GM21723 (cell line): ENCODE measurements at regions not wholly inside any gene's neighbourhood (a gene's known extent, or its start where the extent isn't known, plus 50 kb on each side); places are given as distances from the start of the nearest gene placed in this dataset.
A peak's percentile ranks its signal among the peaks of the same experiment; 100 is the strongest.
"Not testable (repeated sequence)": the region's sequence is repeated elsewhere in the genome, so short reads cannot be mapped to it uniquely, and the experiment has no call there.

Experiments
- ATAC-seq: cut with Tn5 transposase; IDR thresholded peaks from one replicate; pipeline ENCODE4 v1.9.1; 2021; ENCODE audit warnings: mild to moderate bottlenecking, moderate library complexity; ENCODE audit not compliant: unreplicated experiment

DNA sequence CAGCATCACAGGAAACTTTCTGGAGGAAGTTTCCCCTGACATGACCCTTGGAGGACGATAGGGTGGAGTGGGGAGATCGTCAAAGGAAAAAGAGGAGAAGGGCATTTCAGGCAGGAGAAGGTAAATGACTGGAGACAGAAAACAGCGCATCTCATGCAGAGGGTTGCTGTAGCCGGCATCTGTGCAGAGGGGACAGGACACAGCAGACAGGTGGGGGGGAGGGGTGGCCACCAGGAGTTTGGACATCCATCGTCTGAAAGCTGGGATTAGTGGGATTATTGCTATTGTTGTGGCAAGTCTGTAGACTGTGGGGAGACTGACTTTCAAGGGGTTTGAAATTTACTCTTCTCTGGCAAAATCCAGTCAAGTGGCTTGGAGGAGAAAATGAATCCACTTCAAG, 463.9 kb downstream of the OMA1 start:
- no peak for ATAC-seq

DNA sequence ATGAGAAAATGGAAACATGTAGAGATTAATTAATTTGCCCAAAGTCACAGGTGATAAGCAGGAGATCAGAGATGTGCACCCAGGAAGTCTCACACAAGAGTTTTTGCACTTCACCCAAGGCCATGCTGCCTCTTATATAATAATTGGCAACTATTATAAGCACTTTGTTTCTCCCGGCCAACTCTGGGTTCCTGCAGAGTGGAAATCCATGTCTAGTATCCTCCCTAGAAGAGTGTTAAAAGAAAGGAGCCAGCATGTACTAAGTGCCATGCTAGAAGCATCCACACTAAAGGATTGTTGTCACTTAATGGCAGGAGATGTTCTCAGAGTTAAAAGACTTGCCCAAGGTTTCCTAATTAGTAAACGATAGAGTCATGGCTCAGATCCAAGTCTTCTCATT, 470.3 kb downstream of the OMA1 start:
- no peak for ATAC-seq

DNA sequence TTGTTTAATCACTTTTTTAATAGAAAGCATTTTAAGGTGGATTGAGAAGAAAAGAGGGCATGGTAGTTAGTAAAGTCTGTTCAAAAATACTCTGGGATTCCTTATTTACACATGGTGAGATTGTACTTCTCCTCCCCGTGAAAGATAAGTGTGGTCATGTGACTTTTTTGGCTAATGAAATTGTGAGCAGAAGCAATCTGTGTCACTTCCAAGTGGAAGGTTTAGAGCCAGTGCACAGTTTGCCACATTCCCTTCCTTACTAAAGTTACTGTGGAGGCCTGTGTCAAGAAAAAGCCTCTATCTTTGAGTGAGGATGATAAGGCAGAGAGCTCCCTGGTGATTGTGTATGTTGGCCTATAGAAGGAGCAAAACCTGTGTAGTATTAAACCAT, 471.3 kb downstream of the OMA1 start:
- ATAC-seq = no peak

DNA sequence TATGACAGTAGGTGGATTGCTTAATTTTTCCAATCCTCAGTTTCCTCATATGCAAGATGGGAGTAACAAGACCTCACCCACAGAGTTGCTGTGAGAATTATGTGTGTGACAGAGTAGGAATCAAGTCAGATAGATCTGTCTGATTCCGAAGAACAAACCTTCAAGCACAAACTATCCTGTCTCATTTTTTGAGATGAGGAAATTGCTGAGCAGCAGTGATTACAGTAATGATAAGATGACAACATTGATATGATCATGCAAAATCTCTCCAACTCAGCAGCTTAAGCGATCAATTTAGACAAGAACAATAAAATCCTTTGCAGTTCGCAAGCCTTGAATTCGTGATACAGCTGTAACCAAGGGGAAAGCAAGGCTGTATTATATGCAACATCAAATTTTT, 474.1 kb downstream of the OMA1 start:
- ATAC-seq = no peak

DNA sequence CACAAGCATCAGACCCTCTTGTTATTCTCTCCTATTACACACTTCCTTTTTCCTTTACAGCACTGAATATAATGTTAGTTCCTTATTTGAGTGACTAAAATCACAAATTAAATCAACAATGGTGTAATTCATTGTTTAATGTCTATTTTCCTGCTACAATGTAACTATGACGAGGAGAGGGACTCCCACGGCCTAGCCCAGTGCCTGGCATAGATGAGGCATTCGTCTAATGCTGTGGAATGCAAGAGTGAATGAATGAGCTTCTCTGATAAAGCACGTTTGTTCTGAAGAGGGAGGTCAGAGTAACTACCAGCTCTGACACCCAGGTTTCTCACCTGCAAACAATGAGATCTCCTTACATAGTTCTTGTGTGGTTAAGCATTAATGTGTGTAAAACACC, 479.4 kb downstream of the OMA1 start:
- no peak for ATAC-seq

DNA sequence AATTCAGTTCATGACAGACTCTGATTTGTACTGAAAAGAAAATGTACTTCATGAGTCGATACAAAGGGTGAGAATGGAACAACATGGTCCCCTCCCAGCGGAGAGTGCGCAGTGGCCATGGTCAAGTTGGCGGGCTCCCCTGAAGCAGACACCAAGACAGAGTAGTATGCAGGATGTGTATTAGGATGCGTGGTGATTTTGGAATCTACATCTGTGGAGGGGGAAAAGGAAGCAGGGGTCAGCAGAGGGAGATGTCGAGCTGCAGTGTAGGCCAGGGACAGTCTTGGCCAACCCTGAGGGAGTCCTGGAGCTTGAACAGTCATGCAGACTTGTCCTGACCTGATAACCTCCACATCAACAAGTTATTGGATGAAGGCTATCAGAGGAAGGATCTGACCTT, 481.0 kb downstream of the OMA1 start:
- ATAC-seq = no peak

DNA sequence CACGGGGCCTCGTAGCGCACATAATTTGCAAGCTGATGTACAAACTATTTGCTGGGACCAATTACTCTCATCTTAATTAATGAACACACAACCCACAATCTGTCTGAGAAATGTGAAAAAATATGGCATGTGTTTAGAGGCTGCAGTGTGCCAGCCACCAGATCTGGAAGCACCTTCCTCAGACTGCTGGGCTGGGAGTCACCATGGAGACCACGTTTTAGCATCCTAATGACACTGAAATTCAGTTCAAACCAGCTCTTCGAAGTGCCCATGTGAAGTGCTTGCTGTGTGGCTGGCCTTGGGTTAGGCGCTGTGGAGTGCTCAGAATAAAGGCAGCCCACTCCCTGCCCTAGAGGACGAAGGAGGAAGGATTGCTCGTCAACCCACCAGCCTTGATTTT, 482.4 kb downstream of the OMA1 start:
- no peak for ATAC-seq

DNA sequence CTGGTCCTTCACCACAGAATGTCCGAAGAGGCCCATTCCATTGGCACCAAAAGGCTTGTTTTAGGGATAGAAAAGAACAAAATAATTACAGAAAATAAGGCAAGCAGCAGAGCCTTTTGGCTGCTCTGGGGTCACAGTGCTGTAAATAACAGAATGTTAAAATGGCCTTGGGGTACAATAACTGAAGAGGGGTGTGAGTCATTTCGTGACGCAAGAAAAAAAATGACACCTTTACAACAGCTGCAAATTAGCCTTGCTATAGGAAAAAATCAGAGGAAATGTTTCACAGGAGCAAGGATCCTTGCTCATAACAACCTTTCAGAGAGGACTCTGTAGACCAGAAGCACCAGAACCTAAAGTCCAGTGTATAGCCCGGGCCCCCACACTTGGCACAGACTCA, 483.4 kb downstream of the OMA1 start:
- no peak for ATAC-seq

DNA sequence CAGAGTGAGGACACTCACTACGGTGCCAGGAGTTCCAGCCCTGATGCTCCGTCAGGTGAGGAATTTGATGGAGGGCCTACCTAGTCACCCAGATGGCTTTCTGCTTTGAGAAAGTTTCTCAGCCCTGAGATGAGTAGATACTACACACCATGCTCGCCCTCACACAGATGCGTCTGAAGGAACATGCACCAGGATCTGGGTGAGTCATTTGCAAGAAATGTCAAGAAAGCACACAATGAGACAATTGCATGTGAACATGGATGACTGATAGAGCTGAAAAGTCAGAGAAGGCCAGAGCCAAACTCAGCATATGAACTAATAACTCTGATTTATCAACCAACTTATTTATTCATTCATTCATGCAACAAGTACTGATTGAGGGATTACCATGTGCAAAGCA, 483.9 kb downstream of the OMA1 start:
- no peak for ATAC-seq

DNA sequence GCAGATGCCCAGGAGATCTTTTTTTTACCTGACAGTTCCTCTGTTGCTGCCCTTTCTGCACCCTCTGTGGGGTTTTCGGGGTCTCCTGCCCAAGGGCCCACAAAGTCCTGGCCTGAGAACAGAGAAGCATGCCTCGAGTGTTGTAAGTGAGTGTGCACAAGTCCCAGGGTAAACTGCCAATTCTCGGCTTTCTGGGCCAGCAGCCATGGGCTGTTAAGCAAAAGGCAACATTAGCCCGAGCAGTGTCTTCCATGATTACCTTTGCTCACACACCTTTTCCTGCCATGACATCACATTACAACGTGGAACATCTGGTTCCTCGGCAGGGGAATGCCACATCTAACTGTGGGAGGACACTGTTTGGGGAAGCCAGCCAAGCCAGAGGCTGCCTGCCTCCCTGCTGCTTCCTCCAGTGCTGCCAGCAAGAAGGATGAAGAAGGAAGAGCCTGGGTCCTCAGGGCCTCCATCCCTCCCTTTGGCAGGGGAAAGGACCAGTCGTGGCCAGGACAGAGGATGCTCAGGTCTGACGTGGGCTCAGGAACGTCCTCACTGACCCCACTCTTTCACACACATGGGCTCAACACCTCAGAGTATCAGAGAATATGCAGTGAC, 485.9 kb downstream of the OMA1 start:
- ATAC-seq = no peak

DNA sequence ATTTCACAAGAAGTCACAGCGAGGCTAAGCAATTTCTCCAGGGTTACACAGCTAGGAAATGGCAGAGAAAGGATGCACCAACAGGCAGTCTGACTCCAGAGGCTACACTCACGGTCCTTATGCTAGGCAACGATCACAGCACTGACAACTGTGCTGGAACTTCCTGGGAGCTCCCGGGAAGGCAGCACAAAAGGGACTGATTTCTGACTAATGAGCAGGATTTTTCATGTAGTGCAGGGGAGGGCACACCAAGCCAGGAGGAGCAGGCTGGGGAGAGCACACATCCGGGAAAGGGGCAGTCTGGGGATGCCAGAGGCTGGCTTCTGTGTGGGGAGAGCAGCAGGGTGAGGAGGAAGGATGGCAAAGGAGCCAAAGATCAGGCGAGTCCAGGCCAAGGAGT, 486.7 kb downstream of the OMA1 start:
- no peak for ATAC-seq

DNA sequence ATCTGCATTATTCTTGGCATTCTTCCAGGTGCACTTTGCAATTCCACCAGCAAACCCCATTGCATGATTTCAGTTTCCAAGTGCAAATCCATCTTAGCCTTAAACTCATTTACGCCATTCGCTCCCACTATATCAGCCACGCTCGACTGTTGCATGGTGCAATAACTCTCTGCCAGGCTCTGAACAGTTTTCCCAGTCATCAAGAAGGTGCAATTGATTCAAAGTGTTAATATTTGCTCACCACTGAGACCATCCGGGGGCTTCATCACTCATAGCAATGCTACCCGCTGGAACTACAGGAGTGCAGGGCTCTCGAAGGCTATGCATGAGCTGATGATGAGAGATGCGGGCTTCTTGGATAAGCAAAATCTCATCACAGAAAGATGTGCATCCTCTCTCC, 488.2 kb downstream of the OMA1 start:
- ATAC-seq = no peak

DNA sequence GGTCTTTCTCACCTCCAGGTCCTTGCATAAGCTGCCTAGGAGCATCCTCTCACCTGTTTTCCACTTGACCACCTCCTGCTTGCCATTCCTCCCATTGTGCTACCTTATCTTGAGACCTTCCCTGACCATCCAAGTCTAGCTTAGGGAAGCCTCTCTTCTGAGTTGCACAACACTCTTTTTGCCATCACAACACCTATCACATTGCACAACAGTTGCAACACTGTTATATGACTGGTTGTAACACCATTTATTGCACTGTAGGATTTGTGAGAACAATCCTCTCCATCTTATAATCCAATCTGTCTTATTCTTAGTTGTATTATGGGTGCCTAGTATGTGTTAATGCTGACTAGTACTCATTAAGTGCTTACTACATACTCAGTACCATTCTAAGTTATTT, 488.7 kb downstream of the OMA1 start:
- ATAC-seq = no peak

DNA sequence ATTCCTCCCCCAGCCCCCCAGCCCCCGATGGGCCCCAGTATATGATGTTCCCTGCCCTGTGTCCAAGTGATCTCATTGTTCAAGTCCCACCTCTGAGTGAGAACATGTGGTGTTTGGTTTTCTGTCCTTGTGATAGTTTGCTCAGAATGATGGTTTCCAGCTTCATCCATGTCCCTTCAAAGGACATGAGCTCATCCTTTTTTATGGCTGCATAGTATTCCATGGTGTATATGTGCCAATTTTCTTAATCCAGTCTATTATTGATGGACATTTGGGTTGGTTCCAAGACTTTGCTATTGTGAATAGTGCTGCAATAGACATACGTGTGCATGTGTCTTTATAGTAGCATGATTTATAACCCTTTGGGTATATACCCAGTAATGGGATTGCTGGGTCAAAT, 495.3 kb downstream of the OMA1 start:
- ATAC-seq = not testable (repeated sequence)

DNA sequence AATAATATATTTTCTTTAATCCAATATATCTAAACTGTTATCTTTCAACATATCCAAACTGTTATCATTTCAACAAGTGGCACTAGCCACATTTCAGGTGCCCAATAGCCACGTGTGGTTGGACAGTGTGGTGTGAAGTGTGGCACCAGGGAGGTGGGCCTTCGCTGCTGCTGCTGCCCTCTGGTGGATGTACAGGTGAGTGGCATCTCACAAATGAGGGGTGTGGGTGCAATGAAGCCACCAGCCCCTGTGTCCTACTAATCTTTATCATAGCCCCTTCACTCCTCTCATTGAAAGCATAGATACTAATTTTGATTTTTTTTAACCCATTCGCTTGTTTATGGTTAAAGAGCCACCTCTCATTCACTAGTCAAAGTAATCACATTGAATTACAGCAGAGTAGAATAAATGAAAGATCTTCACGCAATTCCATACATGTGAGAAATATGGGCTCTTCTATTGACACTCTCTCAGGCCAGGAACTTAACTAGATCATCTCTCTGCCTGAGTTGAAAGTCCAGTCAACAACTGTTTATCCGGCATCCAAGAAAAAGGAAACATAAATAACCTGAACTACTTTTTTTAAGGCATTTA, 499.2 kb downstream of the OMA1 start:
- ATAC-seq = peak; percentile 72

DNA sequence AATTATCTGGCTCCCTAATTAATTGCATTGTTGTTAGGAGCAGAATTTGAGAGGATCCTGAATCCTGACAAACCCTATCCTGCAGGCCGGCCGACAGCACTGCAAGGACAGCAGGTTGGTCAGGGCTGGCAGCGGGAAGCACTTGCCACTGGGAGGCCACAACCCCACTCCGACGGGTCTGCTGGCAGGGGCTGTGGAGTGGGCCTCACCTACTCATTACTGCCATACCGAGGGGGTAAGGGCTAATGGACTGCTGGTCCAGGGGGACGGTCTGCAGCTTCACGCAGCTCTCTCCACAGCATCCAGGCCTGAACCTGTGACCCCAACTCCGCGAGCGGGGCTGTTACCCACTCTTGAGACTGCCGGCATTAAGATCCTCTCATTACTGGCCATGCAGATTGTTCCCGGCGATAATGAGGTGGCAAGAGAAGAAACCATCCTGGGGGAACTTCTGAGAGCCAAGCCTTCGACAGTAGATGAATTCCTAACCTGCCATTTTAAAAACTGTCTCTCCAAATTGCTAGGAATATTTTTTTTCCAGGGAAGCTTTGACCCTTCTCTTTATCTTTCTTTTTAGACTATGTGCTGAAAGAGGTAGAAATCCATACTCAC, 501.3 kb downstream of the OMA1 start:
- no peak for ATAC-seq

DNA sequence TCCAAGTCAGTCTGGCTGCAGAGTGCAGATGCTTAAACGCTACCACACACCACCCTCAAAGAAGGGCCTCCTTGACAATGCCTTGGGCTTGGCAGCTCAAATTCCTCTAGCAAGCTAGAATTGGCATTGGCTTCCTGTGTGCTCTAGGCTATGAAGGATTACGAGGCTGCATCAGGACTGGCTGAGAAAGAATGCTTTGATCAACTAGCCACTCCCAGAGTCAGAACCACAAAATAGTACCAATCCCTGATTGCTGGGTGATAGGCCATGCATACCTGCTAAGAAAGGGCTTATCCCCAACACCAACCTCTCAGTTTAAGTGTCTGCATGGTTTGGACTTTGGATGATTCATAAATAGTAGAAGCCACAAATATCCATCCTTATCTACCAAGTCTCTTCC, 504.9 kb downstream of the OMA1 start:
- no peak for ATAC-seq

DNA sequence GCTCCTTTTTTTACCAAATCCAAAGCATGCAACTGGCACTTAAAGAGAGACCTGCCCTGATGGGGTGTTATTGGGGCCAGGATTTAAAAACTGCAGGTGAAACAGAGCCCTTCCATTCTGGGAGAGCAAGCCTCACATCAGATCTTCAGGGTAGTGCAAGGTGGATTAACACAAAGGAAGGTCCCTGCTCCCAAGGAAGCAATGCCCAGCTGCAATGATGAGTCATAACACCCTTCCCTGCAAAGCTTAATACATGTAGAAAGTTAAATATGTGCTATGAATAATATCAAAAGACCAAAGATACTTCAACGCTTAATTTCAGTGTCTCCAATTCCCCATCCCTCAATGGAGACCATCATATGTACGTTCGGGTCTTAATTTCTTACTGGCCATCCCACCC, 508.0 kb downstream of the OMA1 start:
- ATAC-seq = no peak

DNA sequence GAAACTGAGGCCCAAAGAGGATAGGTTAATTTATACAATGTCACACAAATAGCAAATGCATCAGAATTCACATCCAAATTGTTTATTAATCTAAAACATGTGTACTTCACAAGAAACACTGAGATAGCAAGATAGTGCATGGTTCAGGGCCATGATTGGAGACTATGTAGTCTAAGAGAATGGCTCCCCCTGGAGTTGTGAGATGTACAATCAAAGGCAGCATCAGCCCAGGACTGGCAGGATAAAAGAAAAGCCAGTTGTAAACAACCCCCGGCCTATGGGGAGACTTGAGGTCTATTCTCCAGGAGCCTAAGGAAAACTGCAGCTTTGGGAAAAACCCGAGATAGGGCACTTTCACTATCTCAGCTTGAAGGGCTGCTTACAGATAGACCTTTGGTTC, 511.0 kb downstream of the OMA1 start:
- no peak for ATAC-seq

DNA sequence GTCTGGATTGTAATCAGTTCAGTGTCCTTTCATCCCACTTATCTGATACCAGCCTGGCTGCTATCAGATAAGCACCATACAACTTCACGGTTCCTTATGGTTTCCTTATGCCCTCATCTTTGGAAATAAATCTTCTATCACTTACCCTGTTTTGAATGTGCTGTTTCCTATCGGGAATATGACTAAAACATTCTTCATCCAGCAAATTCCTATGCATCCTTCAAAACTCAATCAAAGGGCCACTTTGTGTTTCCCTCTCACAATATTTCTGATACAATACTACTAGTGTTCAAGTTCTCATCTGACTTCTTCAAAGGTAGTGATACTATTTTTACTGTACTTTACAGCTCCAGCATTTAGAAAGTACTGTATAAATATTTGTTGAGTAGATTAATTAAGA, 513.2 kb downstream of the OMA1 start:
- no peak for ATAC-seq

DNA sequence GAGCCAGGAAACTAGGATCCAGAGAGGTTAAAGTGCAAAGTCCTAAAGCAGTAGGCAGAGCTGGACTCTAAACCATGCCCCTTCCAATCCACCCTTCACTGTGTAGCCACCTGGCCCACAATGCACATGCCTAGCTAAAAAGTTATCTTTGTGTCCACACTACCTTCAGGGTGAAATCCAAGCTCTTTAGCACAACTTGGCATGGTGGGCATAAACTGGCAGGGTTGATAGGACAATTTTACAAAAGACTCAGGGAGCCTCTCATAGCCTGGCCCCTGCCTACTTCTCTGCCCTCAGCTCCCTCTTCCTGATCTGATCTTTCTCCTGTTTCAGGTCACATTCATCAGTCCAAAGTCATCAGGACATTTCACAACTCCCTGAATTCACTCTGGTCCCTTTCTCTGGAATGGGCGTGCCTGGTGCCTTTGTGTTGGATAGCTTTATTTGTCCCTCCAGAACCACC, 513.9 kb downstream of the OMA1 start:
- no peak for ATAC-seq

DNA sequence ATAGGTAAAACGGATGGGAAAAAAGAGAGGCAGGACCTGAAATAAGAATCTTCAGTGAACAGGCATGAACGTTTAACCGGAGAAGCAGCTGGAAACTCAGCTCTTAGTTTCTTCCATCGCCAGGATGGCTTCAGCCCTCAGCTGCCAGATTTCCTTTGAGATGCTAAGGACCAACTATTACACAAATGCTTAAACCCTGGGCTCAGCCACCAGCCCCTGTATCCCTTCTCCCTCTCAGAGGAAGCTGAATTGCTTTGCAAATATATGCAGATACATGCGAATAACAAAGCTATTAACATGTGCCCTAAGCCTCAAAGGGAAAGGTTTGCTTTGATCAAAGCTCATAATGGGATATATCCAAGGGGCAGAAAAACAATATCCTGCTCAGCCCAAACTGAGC, 515.1 kb downstream of the OMA1 start:
- ATAC-seq = no peak

DNA sequence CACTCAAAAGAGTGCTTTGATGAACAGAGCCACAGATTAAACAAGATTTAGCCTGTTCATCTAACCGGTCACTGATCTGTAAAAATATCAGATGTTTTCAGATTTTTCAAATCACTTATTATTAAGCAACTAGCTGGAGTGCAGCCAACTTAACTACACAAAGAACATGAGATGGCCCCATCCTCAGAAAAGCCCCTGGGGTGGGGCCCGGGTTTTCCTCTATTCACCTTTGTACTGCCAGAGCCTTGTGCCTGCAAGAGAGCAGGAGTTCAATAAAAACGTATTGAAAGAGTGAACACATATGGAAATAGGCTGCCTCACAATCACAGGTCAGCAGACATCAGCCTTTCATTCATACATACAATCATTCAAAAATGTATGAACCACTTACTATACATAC, 516.1 kb downstream of the OMA1 start:
- ATAC-seq = no peak
